DOHH2 (cell line): ENCODE measurements at regions not wholly inside any gene's neighbourhood (a gene's known extent, or its start where the extent isn't known, plus 50 kb on each side); places are given as distances from the start of the nearest gene placed in this dataset.
"Not testable (repeated sequence)": the region's sequence is repeated elsewhere in the genome, so short reads cannot be mapped to it uniquely, and the experiment has no call there.

Experiments used
- CTCF ChIP-seq: fragments of 200-600 bp; sonication (generic); IDR thresholded peaks from one replicate; pipeline ENCODE4 v1.5.1; 2014; ENCODE audit warnings: antibody characterized with exemption, mild to moderate bottlenecking, low read depth, low read length; ENCODE audit not compliant: poor library complexity, severe bottlenecking
- EZH2phosphoT487 ChIP-seq: fragments of 200-600 bp; sonication (generic); IDR thresholded peaks from 2 replicates; pipeline ENCODE4 v1.6.1; 2017; ENCODE audit warnings: borderline replicate concordance, mild to moderate bottlenecking, antibody characterized with exemption, low read length, moderate library complexity, mixed read lengths

GRCh38 chr11:37430966-37431632, 833.1 kb upstream of the RAG2 start:
- not testable (repeated sequence) for TF ChIP-seq CTCF, EZH2phosphoT487
